ENCODE measurements at regions not wholly inside any gene's neighbourhood (a gene's known extent, or its start where the extent isn't known, plus 50 kb on each side); places are given as distances from the start of the nearest gene placed in this dataset.

DNA sequence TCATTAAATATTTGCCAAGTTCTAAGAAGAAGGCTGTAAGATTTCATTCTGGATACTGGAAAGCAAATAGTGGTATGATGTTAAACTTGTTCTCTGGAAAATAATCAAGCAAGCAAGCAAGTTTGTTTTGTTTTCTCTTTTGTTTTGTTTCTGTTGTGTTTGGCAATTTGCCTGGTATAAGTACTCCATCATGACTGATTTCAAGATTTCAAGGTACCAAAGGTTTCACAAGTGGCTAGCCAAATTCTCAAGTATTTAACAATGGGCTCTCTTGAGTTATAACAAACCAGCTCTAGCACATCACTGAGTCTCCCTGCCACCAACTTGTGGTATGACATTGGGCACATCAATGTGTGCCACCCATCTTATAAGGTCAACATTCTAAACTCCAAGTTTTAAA lies 151.7 kb upstream of the IGFBP3 start:
- H3K36me3 ChIP-seq = no peaks in the 10 kb centered on the region
- intact Hi-C loops (cut with DNase I) = no loop called here
- no peak for ATAC-seq

DNA sequence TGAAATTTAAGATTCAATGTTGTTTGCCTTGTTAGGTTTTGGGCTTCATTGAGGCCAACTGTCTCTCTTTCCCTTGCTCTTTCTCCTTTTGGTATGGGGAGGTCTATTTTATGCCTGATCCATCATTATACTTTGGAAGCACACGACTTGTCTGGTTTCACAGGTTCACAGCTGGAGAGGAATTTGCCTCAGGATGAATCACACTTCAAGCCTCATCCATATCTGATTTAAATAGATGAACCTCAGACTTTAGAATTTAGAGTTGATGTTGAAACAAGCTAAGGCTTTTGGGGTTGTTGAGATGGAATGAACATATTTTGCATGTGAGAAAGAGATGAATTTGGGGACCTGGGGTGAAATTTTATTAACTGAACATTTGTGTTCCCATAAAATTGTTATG lies 150.5 kb upstream of the IGFBP3 start:
- DNase-seq (no peak), ATAC-seq (no peak)
- TF ChIP-seq, protein P1, sequence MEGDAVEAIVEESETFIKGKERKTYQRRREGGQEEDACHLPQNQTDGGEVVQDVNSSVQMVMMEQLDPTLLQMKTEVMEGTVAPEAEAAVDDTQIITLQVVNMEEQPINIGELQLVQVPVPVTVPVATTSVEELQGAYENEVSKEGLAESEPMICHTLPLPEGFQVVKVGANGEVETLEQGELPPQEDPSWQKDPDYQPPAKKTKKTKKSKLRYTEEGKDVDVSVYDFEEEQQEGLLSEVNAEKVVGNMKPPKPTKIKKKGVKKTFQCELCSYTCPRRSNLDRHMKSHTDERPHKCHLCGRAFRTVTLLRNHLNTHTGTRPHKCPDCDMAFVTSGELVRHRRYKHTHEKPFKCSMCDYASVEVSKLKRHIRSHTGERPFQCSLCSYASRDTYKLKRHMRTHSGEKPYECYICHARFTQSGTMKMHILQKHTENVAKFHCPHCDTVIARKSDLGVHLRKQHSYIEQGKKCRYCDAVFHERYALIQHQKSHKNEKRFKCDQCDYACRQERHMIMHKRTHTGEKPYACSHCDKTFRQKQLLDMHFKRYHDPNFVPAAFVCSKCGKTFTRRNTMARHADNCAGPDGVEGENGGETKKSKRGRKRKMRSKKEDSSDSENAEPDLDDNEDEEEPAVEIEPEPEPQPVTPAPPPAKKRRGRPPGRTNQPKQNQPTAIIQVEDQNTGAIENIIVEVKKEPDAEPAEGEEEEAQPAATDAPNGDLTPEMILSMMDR (IDR thresholded peaks at IDR 0.05) = no peak
- TF ChIP-seq POLR2A (IDR thresholded peaks at IDR 0.05) = no peak
- 79 to 92% (median 88%) methylated on average over 1 of the region's 1 CpG for WGBS, 4 donors
- Histone ChIP-seq H3K27me3 (no peaks in the 10 kb centered on the region), H3K27ac (no peak overlapping the region), H3K4me3 (no peak overlapping the region), H3K9me3 (no peaks in the 10 kb centered on the region), H3K36me3 (no peaks in the 10 kb centered on the region), H3K4me1 (peaks cover 0 to 5% (median 0%) of the 10 kb centered on the region in 12 donors)
- intact Hi-C loops (cut with DNase I) = no loop called here

More for the DNA sequence above, 151.7 kb upstream of the IGFBP3 start:
- Histone ChIP-seq H3K4me1 (peaks cover 0 to 5% (median 0%) of the 10 kb centered on the region in 12 donors), H3K27me3 (no peaks in the 10 kb centered on the region), H3K4me3 (no peak overlapping the region), H3K9me3 (no peaks in the 10 kb centered on the region), H3K27ac (no peak overlapping the region)
- TF ChIP-seq POLR2A (IDR thresholded peaks at IDR 0.05) = no peak
- TF ChIP-seq, protein P1 (IDR thresholded peaks at IDR 0.05) = no peak
- DNase-seq = no peak

DNA sequence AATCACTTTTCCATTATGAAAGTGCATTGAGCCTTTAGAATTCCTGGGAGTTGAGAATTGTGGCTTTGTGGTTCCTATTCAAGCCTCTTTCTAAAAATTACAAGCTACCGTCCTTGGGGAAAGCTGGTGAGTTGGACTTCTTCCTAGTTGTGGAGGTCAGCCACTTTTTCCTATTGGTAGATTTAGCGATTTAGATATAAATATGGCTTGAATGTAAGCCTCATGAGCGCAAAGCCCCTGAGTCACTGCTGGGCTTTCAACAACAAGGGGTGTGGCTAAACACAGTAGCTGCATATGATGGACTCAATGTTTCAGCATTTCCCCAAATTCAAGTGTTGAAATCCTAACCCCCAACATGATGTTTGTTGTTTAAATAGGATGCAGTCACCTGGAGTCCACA lies 150.0 kb upstream of the IGFBP3 start:
- ATAC-seq = no peak
- no peak for DNase-seq
- WGBS, 4 donors = 65 to 87% (median 77%) methylated on average over 3 of the region's 3 CpGs
- no peak for TF ChIP-seq POLR2A (IDR thresholded peaks at IDR 0.05)
- TF ChIP-seq, protein P1 (IDR thresholded peaks at IDR 0.05) = no peak
- peaks cover 0 to 5% (median 0%) of the 10 kb centered on the region in 12 donors for H3K4me1 ChIP-seq
- no peaks in the 10 kb centered on the region for H3K27me3 ChIP-seq
- intact Hi-C loops (cut with DNase I) = no loop called here
- H3K9me3 ChIP-seq = no peaks in the 10 kb centered on the region
- no peak overlapping the region for H3K27ac ChIP-seq
- H3K4me3 ChIP-seq = no peak overlapping the region
- H3K36me3 ChIP-seq = no peaks in the 10 kb centered on the region

DNA sequence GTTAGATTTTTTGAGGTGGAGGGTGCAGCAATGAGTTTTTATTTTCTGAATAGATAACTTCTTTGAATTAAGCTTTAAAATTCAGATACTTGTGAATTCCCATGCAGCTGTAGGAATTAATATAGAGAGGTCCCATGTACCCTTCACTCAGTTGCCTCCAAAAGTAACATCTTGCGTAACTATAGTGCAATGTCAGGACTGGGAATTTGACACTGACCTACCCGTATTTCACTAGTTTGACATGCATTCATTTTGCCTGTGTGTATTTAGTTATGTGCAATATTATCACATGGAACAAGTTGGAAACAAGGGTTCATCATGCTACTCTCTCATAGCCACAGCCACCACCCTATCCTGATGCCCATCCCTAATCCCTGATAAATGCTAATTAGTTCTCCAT lies 147.1 kb upstream of the IGFBP3 start:
- no peaks in the 10 kb centered on the region for H3K36me3 ChIP-seq
- H3K4me3 ChIP-seq = no peak overlapping the region
- H3K27ac ChIP-seq = no peak overlapping the region
- ATAC-seq = no peak
- DNase-seq = no peak
- H3K27me3 ChIP-seq = no peaks in the 10 kb centered on the region
- intact Hi-C loops (cut with DNase I) = no loop called here
- H3K9me3 ChIP-seq = no peaks in the 10 kb centered on the region
- WGBS, 4 donors = 63 to 94% (median 91%) methylated on average over 2 of the region's 2 CpGs
- peaks cover 0 to 5% (median 0%) of the 10 kb centered on the region in 12 donors for H3K4me1 ChIP-seq
- no peak for TF ChIP-seq POLR2A (IDR thresholded peaks at IDR 0.05)
- TF ChIP-seq, protein P1 (IDR thresholded peaks at IDR 0.05) = no peak

Measured in heart left ventricle (tissue), 16 donors.